K562 (cell line): ENCODE measurements at regions not wholly inside any gene's neighbourhood (a gene's known extent, or its start where the extent isn't known, plus 50 kb on each side); places are given as distances from the start of the nearest gene placed in this dataset.

ENCODE experiments used
- ATAC-seq: fragments of 200-7000 bp; cut with Tn5 transposase; 3 replicates; pipeline ENCODE4 v1.9.1; 2020; ENCODE audit warnings: moderate library complexity
- BruUV-seq: library from RNA; stranded (reverse); fragments of 400-500 nt; replicated peaks from 2 replicates; lab custom pipeline; 2021; lab: Mats Ljungman, UMichigan
- CTCF ChIA-PET: fragments of 300-600 bp; formaldehyde crosslinking; extraction: SDS; loops from one replicate; lab custom pipeline; 2021; ENCODE audit warnings: low intra/inter-chr PET ratio; lab: Yijun Ruan, JAX
- POLR2A ChIA-PET: fragments of 300-600, 350-650 bp; sonication (Branson Sonifier 250); formaldehyde crosslinking; extraction: SDS; loops from one replicate; lab custom pipeline; 2021; ENCODE audit warnings: antibody characterized with exemption, inconsistent platforms; lab: Yijun Ruan, JAX
- DNase-seq, 4 experiments: peaks; one replicate each; pipeline versions ENCODE4 v3.0.0 to v3.0.0-alpha.2; 2011 to 2018; ENCODE audit warnings: low spot score in 3 of 4, mixed read lengths in 3 of 4; ENCODE audit errors: extremely low read depth in 1 of 4
- FAIRE-seq: peaks from 2 replicates; lab custom pipeline; 2011; peaks lifted over from hg19 to GRCh38; lab: Jason Lieb, UNC
- H2AFZ ChIP-seq: 2 replicates; pipeline ENCODE4 v1.6.0; 2011; ENCODE audit warnings: low read depth, low read length, control low read depth, inconsistent platforms
- H3K27ac ChIP-seq: fragments of 200-600 bp; 3 replicates; pipeline ENCODE4 v1.8.0; 2011; ENCODE audit warnings: low read depth, mild to moderate bottlenecking, control low read depth, inconsistent platforms, low read length, moderate library complexity, mixed read lengths; ENCODE audit errors: extremely low read depth
- H3K27me3 ChIP-seq, 2 experiments: fragments of 300-600 bp in 1 of 2; 2 replicates in 1 of 2; 3 replicates in 1 of 2; pipeline versions ENCODE4 v1.6.0 to v1.8.0; 2011; ENCODE audit warnings: inconsistent platforms in 2 of 2, low read length in 2 of 2, mild to moderate bottlenecking in 1 of 2, mixed read lengths in 1 of 2, moderate library complexity in 1 of 2; ENCODE audit not compliant: control insufficient read depth in 2 of 2, insufficient read depth in 2 of 2
- H3K36me3 ChIP-seq: fragments of 300-600 bp; 3 replicates; pipeline ENCODE4 v1.8.0; 2011; ENCODE audit warnings: mild to moderate bottlenecking, low read length, inconsistent platforms; ENCODE audit not compliant: control insufficient read depth, insufficient read depth
- H3K4me1 ChIP-seq, 2 experiments: fragments of 200-600 bp in 1 of 2; replicated peaks in 1 of 2; 2 replicates in 1 of 2; 3 replicates in 1 of 2; pipeline versions ENCODE4 v1.5.1 to v1.8.0; 2011; ENCODE audit warnings: inconsistent platforms in 2 of 2, low read length in 2 of 2, mild to moderate bottlenecking in 1 of 2, mixed read lengths in 1 of 2, moderate library complexity in 1 of 2; ENCODE audit not compliant: control insufficient read depth in 2 of 2, insufficient read depth in 2 of 2
- H3K4me2 ChIP-seq: 2 replicates; pipeline ENCODE4 v1.6.1; 2011; ENCODE audit warnings: low read length, control low read depth, inconsistent platforms, mixed read lengths; ENCODE audit not compliant: insufficient read depth
- H3K4me3 ChIP-seq: fragments of 200-600 bp; sonication (generic), shearing (Covaris generic); 2 replicates; pipeline ENCODE4 v1.5.1; 2016; ENCODE audit warnings: control low read depth, inconsistent platforms
- H3K79me2 ChIP-seq: fragments of 200-600 bp; 3 replicates; pipeline ENCODE4 v1.8.0; 2011; ENCODE audit warnings: low read length, inconsistent platforms; ENCODE audit not compliant: control insufficient read depth, insufficient read depth
- H3K9ac ChIP-seq, 2 experiments: 2 replicates each; pipeline versions ENCODE4 v1.6.0 to v1.6.1; 2011; ENCODE audit warnings: low read depth in 2 of 2, low read length in 2 of 2, control low read depth in 1 of 2, inconsistent platforms in 1 of 2, mild to moderate bottlenecking in 1 of 2, mixed read lengths in 1 of 2; ENCODE audit not compliant: insufficient read depth in 1 of 2
- H3K9me1 ChIP-seq: one replicate; pipeline ENCODE4 v1.6.0; 2011; ENCODE audit warnings: inconsistent platforms, mild to moderate bottlenecking, low read length, moderate library complexity; ENCODE audit not compliant: control insufficient read depth, insufficient read depth
- H3K9me3 ChIP-seq: replicated peaks from 2 replicates; pipeline ENCODE4 v1.5.1; 2011; ENCODE audit warnings: low read depth, low read length, inconsistent platforms; ENCODE audit not compliant: control insufficient read depth, insufficient read depth
- H4K20me1 ChIP-seq: replicated peaks from 2 replicates; pipeline ENCODE4 v1.6.1; 2011; ENCODE audit warnings: low read length, inconsistent platforms, mixed read lengths; ENCODE audit not compliant: control insufficient read depth, insufficient read depth
- ARHGAP35 ChIP-seq: fragments of 450-650 bp; IDR thresholded peaks from 2 replicates; pipeline ENCODE4 v1.6.1; 2018; ENCODE audit not compliant: partially characterized antibody
- CBX1 ChIP-seq: sonication (generic); IDR thresholded peaks from 2 replicates; pipeline ENCODE4 v1.6.1; 2016; ENCODE audit warnings: antibody characterized with exemption, low read depth, mild to moderate bottlenecking
- GABPB1 ChIP-seq: sonication (generic); formaldehyde crosslinking; IDR thresholded peaks from 2 replicates; pipeline ENCODE4 v1.8.0; 2022; ENCODE audit warnings: mild to moderate bottlenecking, missing genetic modification reagents
- HDGF ChIP-seq: fragments of 450-650 bp; IDR thresholded peaks from 2 replicates; pipeline ENCODE4 v1.6.1; 2016
- HEY1 ChIP-seq: fragments of 250-450 bp; sonication (Bioruptor Pico); IDR thresholded peaks from 2 replicates; pipeline ENCODE4 v1.5.0; 2020; ENCODE audit warnings: mild to moderate bottlenecking, moderate library complexity, borderline replicate concordance
- HMG20B ChIP-seq: fragments of 250-450 bp; sonication (Bioruptor Pico); IDR thresholded peaks from 2 replicates; pipeline ENCODE4 v1.5.0; 2021; ENCODE audit warnings: mild to moderate bottlenecking
- HMGN3 ChIP-seq: IDR thresholded peaks from 2 replicates; pipeline ENCODE4 v1.6.1; 2011; ENCODE audit warnings: borderline replicate concordance, low read depth, mild to moderate bottlenecking, mixed read lengths, low read length; ENCODE audit not compliant: insufficient read length; ENCODE audit errors: extremely low read depth
- ILK ChIP-seq: fragments of 450-650 bp; IDR thresholded peaks from 2 replicates; pipeline ENCODE4 v1.6.1; 2016; ENCODE audit warnings: missing genetic modification characterization, low read depth, mild to moderate bottlenecking, missing compliant biosample characterization, moderate library complexity, borderline replicate concordance
- KAT8 ChIP-seq: fragments of 450-650 bp; IDR thresholded peaks from 2 replicates; pipeline ENCODE4 v1.6.1; 2016; ENCODE audit warnings: low read depth, mild to moderate bottlenecking
- MIER1 ChIP-seq: fragments of 450-650 bp; IDR thresholded peaks from 2 replicates; pipeline ENCODE4 v1.6.1; 2016; ENCODE audit warnings: antibody characterized with exemption, mild to moderate bottlenecking, low read depth
- NELFE ChIP-seq: IDR thresholded peaks from 2 replicates; pipeline ENCODE4 v1.6.1; 2011; ENCODE audit warnings: mild to moderate bottlenecking; ENCODE audit not compliant: insufficient read depth, insufficient read length
- NFIC ChIP-seq: fragments of 450-650 bp; IDR thresholded peaks from 2 replicates; pipeline ENCODE4 v1.6.1; 2017; ENCODE audit warnings: mild to moderate bottlenecking, inconsistent platforms
- STAT5A ChIP-seq: IDR thresholded peaks from 2 replicates; pipeline ENCODE4 v1.6.1; 2012; ENCODE audit warnings: low read length, inconsistent platforms, borderline replicate concordance
- VEZF1 ChIP-seq: fragments of 200-800 bp; sonication (Bioruptor generic); IDR thresholded peaks from 2 replicates; pipeline ENCODE4 v1.6.1; 2017; ENCODE audit warnings: missing genetic modification characterization, missing compliant biosample characterization
- ZNF23 ChIP-seq: fragments of 250-450 bp; sonication (Bioruptor Pico); IDR thresholded peaks from 2 replicates; pipeline ENCODE4 v1.4.0; 2020; ENCODE audit warnings: mild to moderate bottlenecking
- ZNF511 ChIP-seq: sonication (generic); formaldehyde crosslinking; IDR thresholded peaks from 2 replicates; pipeline ENCODE4 v1.8.0; 2022; ENCODE audit warnings: mild to moderate bottlenecking, missing genetic modification reagents
- WGBS: fragments of 100-300 bp; shearing (Covaris generic); methylation state at CpG from one replicate; pipeline ENCODE4 v1.1.6; 2016; ENCODE audit warnings: low coverage, mixed read lengths; ENCODE audit not compliant: insufficient coverage; ENCODE audit errors: missing lambda C conversion rate; 5-methylcytosine and 5-hydroxymethylcytosine counted together
- in situ Hi-C: fragments of 300-500 bp; cut with MboI; formaldehyde crosslinking; loops from 4 replicates; pipeline ENCODE4 v1.15.0; 2018; ENCODE audit warnings: inconsistent platforms, mixed read lengths
- intact Hi-C: fragments of 100-400 bp; cut with micrococcal nuclease; formaldehyde crosslinking; loops from 2 replicates; pipeline ENCODE4 v1.14.2; 2022
- TF ChIP-seq, protein P1 (sequence below): sonication (generic); formaldehyde crosslinking; IDR thresholded peaks from 2 replicates; pipeline ENCODE4 v1.8.0; 2023; ENCODE audit warnings: mild to moderate bottlenecking, missing genetic modification reagents
- TF ChIP-seq, protein P2 (sequence below): fragments of 250-450 bp; sonication (Bioruptor Pico); IDR thresholded peaks from 2 replicates; pipeline ENCODE4 v1.5.1; 2021; ENCODE audit warnings: mild to moderate bottlenecking

DNA sequence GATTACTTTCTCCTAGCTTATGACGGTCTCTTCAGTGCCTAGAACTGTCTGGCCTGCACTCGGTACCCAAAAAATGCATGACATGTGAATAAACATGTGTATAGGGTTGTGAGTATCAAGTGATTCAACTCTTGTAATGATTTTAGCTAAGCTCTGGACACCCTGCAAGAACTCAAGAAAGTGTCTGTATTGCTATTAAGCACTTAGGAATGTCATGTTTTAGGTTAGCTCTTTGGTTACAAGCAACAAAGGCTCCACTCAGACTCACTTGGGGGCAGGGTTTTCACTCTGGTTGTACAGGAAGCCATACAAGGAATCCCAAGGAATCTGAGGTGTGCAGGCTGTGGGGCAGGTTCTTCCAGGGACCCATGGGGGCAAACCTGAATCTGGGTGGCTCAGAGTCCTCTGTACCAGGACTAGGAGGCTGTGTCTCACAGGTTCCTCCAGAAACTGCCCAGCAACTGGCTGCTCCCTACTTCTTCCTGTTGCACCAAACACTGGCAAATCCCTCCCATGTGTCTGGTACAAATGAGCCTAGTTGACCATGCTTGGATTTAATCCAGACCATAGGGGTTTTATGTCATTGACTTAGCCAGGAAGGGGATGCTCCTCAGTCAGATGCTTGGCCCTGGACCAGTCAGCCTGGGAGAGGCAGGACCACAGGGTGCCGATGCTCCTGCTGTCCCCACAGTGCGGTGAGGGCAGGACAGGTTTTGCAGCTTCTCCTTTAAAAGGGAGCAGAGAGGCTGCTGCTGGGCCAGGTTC, 77.9 kb upstream of the CDH4 start (continued):
- TF ChIP-seq NFIC (no peak), HEY1 (no peak), MIER1 (no peak), ARHGAP35 (no peak)

DNA sequence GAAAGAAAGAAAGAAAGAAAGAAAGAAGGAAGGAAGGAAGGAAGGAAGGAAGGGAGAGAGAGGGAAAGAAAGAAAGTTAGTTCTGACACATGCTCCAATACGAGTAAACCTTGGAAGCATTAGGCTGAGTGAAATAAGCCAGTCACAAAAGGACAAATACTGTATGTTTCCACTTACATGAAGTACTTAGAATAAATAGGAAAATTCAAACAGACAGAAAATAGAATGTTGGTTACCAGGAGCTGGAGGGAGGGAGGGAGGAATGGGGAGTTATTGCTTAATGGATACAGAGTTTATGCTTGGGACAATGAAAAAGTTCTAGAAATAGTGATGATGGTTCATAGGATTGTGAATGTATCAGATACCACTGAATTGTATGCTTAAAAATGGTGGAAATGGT, 75.2 kb upstream of the CDH4 start:
- H3K27me3 ChIP-seq = peaks cover 0 to 5% of the 10 kb centered on the region in 2 experiments; a peak in 1 of 5 replicates
- no peak overlapping the region for H3K27ac ChIP-seq
- H3K9ac ChIP-seq = no peak overlapping the region
- no peaks in the 10 kb centered on the region for H3K9me3 ChIP-seq
- no TSS peak for BruUV-seq
- FAIRE-seq = no peak
- WGBS = no CpG with 5 or more reads among the region's 1 CpG
- ATAC-seq = no peak
- POLR2A ChIA-PET = no interaction called here
- H3K9me1 ChIP-seq = no peaks in the 10 kb centered on the region
- CTCF ChIA-PET = no interaction called here
- no peak overlapping the region for H3K4me3 ChIP-seq
- H4K20me1 ChIP-seq = no peaks in the 10 kb centered on the region; the same call in 1 of the 2 replicates
- no peak for DNase-seq
- no peak overlapping the region for H2AFZ ChIP-seq
- no peak overlapping the region for H3K4me2 ChIP-seq
- in situ Hi-C loops (no loop called here), intact Hi-C loops (no loop called here)
- no peaks in the 10 kb centered on the region for H3K36me3 ChIP-seq
- no peaks in the 10 kb centered on the region for H3K79me2 ChIP-seq
- no peaks in the 10 kb centered on the region for H3K4me1 ChIP-seq
- TF ChIP-seq GABPB1 = no peak
- TF ChIP-seq, protein P1, sequence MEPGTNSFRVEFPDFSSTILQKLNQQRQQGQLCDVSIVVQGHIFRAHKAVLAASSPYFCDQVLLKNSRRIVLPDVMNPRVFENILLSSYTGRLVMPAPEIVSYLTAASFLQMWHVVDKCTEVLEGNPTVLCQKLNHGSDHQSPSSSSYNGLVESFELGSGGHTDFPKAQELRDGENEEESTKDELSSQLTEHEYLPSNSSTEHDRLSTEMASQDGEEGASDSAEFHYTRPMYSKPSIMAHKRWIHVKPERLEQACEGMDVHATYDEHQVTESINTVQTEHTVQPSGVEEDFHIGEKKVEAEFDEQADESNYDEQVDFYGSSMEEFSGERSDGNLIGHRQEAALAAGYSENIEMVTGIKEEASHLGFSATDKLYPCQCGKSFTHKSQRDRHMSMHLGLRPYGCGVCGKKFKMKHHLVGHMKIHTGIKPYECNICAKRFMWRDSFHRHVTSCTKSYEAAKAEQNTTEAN (CRISPR knock-in tag) = no peak
- TF ChIP-seq KAT8 = no peak
- no peak for TF ChIP-seq ILK
- TF ChIP-seq, protein P2, sequence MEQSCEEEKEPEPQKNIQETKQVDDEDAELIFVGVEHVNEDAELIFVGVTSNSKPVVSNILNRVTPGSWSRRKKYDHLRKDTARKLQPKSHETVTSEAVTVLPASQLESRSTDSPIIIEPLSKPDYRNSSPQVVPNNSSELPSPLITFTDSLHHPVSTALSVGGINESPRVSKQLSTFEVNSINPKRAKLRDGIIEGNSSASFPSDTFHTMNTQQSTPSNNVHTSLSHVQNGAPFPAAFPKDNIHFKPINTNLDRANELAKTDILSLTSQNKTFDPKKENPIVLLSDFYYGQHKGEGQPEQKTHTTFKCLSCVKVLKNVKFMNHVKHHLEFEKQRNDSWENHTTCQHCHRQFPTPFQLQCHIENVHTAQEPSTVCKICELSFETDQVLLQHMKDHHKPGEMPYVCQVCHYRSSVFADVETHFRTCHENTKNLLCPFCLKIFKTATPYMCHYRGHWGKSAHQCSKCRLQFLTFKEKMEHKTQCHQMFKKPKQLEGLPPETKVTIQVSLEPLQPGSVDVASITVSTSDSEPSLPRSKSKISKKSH (CRISPR knock-in tag) = no peak
- no peak for TF ChIP-seq NELFE
- TF ChIP-seq HMGN3 = no peak
- TF ChIP-seq VEZF1 (CRISPR knock-in tag) = no peak
- TF ChIP-seq HMG20B (CRISPR knock-in tag) = no peak
- TF ChIP-seq CBX1 = no peak
- TF ChIP-seq STAT5A = no peak
- TF ChIP-seq ZNF23 (CRISPR knock-in tag) = no peak
- no peak for TF ChIP-seq HDGF
- no peak for TF ChIP-seq ZNF511 (CRISPR knock-in tag)
